ENCODE measurements at regions not wholly inside any gene's neighbourhood (a gene's known extent, or its start where the extent isn't known, plus 50 kb on each side); places are given as distances from the start of the nearest gene placed in this dataset.

DNA sequence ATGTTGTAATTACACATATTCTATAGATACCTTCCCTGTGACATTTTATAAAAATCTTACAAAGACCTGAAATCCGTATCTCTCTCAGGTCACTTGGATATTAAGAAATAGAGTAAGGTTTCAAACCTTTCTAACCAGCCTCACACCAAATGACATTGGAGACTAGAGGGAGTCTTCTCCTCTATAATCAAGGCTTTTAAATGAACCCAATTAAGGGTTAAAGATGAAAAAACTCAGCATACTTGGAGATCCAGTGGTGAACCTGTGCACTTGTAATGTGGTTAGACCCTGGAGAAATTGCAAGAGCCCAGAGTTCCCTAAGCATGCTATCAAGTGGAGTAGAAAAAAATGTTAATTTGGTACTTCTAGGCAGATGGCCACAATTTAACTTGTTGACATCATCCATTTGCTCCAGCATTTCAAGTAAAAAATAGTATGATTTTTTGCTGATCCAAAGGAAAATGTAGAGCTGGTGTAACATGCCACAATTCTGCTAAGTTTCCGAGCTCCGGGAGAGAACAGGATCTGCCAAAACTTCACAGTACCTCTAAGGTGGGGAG is 554.1 kb upstream of the MIR17HG start:
- no peak for ATAC-seq (replicated peaks in 1 of 2)
- H3K27me3 Mint-ChIP-seq (ENCODE audit: low read depth) = no peaks in the 10 kb centered on the region
- H3K4me1 Mint-ChIP-seq (ENCODE audit: low read depth) = no peaks in the 10 kb centered on the region
- no peak overlapping the region for H3K4me3 Mint-ChIP-seq
- no peak for DNase-seq
- H3K27ac Mint-ChIP-seq = no peak overlapping the region
- H3K9me3 Mint-ChIP-seq = peaks cover 0 to 2% of the 10 kb centered on the region in 2 donors
- no peaks in the 10 kb centered on the region for H3K36me3 Mint-ChIP-seq (ENCODE audit: insufficient read depth in 2 of 2)

- no peak overlapping the region for H3K27ac Mint-ChIP-seq
- H3K36me3 Mint-ChIP-seq (ENCODE audit: insufficient read depth in 2 of 2) = no peaks in the 10 kb centered on the region
- ATAC-seq (replicated peaks in 1 of 2) = no peak
These were observed 551.0 kb upstream of the MIR17HG start for GRCh38 chr13:90796474-90796873.

GRCh38 chr13:90797335-90797734 is 550.2 kb upstream of the MIR17HG start:
- Mint-ChIP-seq H3K36me3 (ENCODE audit: insufficient read depth in 2 of 2) (no peaks in the 10 kb centered on the region), H3K4me1 (ENCODE audit: low read depth) (no peaks in the 10 kb centered on the region), H3K9me3 (peaks cover 0 to 2% of the 10 kb centered on the region in 2 donors), H3K27me3 (ENCODE audit: low read depth) (no peaks in the 10 kb centered on the region), H3K4me3 (no peak overlapping the region), H3K27ac (no peak overlapping the region)
- ATAC-seq (replicated peaks in 1 of 2) (no peak), DNase-seq (no peak)

More at GRCh38 chr13:90796474-90796873, 551.0 kb upstream of the MIR17HG start:
- Mint-ChIP-seq H3K4me3 (no peak overlapping the region), H3K9me3 (peaks cover 0 to 2% of the 10 kb centered on the region in 2 donors), H3K27me3 (ENCODE audit: low read depth) (no peaks in the 10 kb centered on the region), H3K4me1 (ENCODE audit: low read depth) (no peaks in the 10 kb centered on the region)
- DNase-seq = no peak

DNA sequence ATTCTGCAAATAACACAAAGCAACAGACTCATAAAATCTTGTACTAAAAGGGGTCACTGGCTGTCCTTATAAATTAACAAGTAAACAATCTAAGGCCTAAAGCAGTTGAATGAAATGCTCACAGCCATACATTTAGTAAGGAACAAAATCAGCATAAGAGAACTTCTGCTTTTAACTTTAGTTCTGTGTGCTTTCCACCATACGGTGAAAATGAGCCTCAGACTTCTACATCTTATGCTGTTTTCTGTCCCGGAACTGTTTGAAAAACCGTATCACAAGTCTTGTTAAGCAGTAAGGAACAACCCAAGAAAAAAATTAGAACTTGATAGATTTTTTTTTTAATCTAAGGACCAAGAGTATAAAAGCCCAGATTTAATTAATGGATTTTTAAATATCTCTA is 549.1 kb upstream of the MIR17HG start:
- ATAC-seq (replicated peaks in 1 of 2) (no peak), DNase-seq (no peak)
- H3K4me3 Mint-ChIP-seq = no peak overlapping the region
- no peak overlapping the region for H3K27ac Mint-ChIP-seq
- H3K4me1 Mint-ChIP-seq (ENCODE audit: low read depth) = no peaks in the 10 kb centered on the region
- peaks cover under 1 to 2% of the 10 kb centered on the region in 2 donors for H3K9me3 Mint-ChIP-seq
- no peaks in the 10 kb centered on the region for H3K27me3 Mint-ChIP-seq (ENCODE audit: low read depth)
- no peaks in the 10 kb centered on the region for H3K36me3 Mint-ChIP-seq (ENCODE audit: insufficient read depth in 2 of 2)

GRCh38 chr13:90800082-90800746 is 547.3 kb upstream of the MIR17HG start:
- no peak for ATAC-seq (replicated peaks in 1 of 2)
- H3K36me3 Mint-ChIP-seq (ENCODE audit: insufficient read depth in 2 of 2) = no peaks in the 10 kb centered on the region
- no peaks in the 10 kb centered on the region for H3K27me3 Mint-ChIP-seq (ENCODE audit: low read depth)
- H3K4me3 Mint-ChIP-seq = no peak overlapping the region
- no peak overlapping the region for H3K27ac Mint-ChIP-seq
- DNase-seq = no peak
- peaks cover 3 to 5% of the 10 kb centered on the region in 2 donors for H3K9me3 Mint-ChIP-seq
- H3K4me1 Mint-ChIP-seq (ENCODE audit: low read depth) = no peaks in the 10 kb centered on the region

GRCh38 chr13:90801621-90802020 is 545.9 kb upstream of the MIR17HG start:
- Mint-ChIP-seq H3K36me3 (ENCODE audit: insufficient read depth in 2 of 2) (no peaks in the 10 kb centered on the region), H3K27me3 (ENCODE audit: low read depth) (no peaks in the 10 kb centered on the region), H3K4me3 (no peak overlapping the region), H3K27ac (no peak overlapping the region), H3K4me1 (ENCODE audit: low read depth) (no peaks in the 10 kb centered on the region), H3K9me3 (peaks cover 3 to 5% of the 10 kb centered on the region in 2 donors)
- DNase-seq (no peak), ATAC-seq (replicated peaks in 1 of 2) (no peak)

DNA sequence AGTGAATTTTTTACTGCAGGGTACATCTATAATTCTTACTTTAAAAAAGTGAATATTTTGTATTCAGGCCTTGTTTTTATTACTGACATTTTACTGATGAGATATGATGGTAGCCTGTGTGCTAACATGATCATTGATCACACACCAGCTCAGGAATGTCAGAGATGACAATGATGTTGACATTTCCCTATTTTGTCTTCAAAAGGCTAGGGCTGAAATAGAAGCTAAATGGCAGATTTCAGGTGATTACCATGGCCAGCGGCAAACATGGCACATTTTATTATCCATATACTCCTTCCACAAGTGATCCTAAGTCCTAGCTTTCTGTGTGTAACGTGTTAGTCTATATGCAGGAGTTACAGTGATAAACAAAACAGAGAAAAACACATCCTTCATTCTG is 544.3 kb upstream of the MIR17HG start:
- Mint-ChIP-seq H3K4me1 (ENCODE audit: low read depth) (no peaks in the 10 kb centered on the region), H3K36me3 (ENCODE audit: insufficient read depth in 2 of 2) (no peaks in the 10 kb centered on the region), H3K27ac (no peak overlapping the region), H3K9me3 (peaks cover 3 to 6% of the 10 kb centered on the region in 2 donors), H3K27me3 (ENCODE audit: low read depth) (no peaks in the 10 kb centered on the region), H3K4me3 (no peak overlapping the region)
- ATAC-seq (replicated peaks in 1 of 2) = no peak
- no peak for DNase-seq

- DNase-seq (no peak), ATAC-seq (replicated peaks in 1 of 2) (no peak)
- Mint-ChIP-seq H3K27ac (no peak overlapping the region), H3K9me3 (peaks cover 3 to 6% of the 10 kb centered on the region in 2 donors), H3K4me3 (no peak overlapping the region), H3K36me3 (ENCODE audit: insufficient read depth in 2 of 2) (no peaks in the 10 kb centered on the region), H3K4me1 (ENCODE audit: low read depth) (no peaks in the 10 kb centered on the region), H3K27me3 (ENCODE audit: low read depth) (no peaks in the 10 kb centered on the region)
These were observed 541.4 kb upstream of the MIR17HG start for GRCh38 chr13:90806016-90806615.

DNA sequence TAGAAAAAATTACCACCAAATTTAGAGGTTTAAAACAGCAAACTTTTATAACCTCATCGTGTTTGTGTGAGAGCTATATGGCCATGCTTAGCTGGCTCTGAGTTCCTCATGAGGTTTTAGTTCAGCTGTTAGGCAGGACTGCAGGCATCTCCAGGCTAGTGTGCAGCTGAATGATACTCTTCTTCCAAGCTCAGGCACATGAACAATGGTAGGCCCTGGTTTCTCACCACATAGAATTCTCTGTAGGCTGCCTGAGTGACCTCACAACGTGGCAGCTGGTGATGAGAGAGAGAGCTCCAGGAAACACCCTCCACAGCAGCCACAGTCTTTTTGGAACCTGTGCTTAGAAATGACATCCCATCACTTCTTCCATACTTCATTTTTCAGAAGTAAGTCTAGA is 540.6 kb upstream of the MIR17HG start:
- DNase-seq (no peak), ATAC-seq (replicated peaks in 1 of 2) (no peak)
- Mint-ChIP-seq H3K27ac (no peak overlapping the region), H3K9me3 (peaks cover 3 to 6% of the 10 kb centered on the region in 2 donors), H3K4me1 (ENCODE audit: low read depth) (no peaks in the 10 kb centered on the region), H3K36me3 (ENCODE audit: insufficient read depth in 2 of 2) (no peaks in the 10 kb centered on the region), H3K4me3 (no peak overlapping the region), H3K27me3 (ENCODE audit: low read depth) (no peaks in the 10 kb centered on the region)

DNA sequence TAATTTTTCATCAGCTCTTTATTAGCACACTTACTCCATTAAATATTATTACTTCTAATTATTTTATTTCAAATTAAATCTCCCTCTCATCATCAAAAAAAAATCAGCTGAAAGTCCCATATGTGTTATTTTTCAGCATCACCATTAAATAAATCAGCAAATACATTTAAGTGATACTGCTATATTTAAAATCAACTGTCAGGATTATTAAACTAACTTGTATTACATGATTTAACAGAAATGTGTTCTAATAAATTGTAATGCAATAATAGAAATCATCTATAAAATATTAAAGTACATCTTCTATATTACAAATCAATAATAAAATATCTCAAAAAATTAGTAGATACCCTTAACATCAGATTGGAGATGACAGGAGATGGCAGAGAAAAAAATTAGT is 538.6 kb upstream of the MIR17HG start:
- no peak for ATAC-seq (replicated peaks in 1 of 2)
- DNase-seq = no peak
- no peaks in the 10 kb centered on the region for H3K27me3 Mint-ChIP-seq (ENCODE audit: low read depth)
- H3K4me1 Mint-ChIP-seq (ENCODE audit: low read depth) = no peaks in the 10 kb centered on the region
- no peak overlapping the region for H3K27ac Mint-ChIP-seq
- no peak overlapping the region for H3K4me3 Mint-ChIP-seq
- H3K9me3 Mint-ChIP-seq = peaks cover 0 to 6% of the 10 kb centered on the region in 2 donors
- no peaks in the 10 kb centered on the region for H3K36me3 Mint-ChIP-seq (ENCODE audit: insufficient read depth in 2 of 2)

GRCh38 chr13:90824032-90824431 is 523.5 kb upstream of the MIR17HG start:
- no peak overlapping the region for H3K27ac Mint-ChIP-seq
- no peaks in the 10 kb centered on the region for H3K4me1 Mint-ChIP-seq (ENCODE audit: low read depth)
- H3K27me3 Mint-ChIP-seq (ENCODE audit: low read depth) = no peaks in the 10 kb centered on the region
- DNase-seq (no peak), ATAC-seq (replicated peaks in 1 of 2) (no peak)
- H3K9me3 Mint-ChIP-seq = peaks cover 3 to 8% of the 10 kb centered on the region in 2 donors
- no peaks in the 10 kb centered on the region for H3K36me3 Mint-ChIP-seq (ENCODE audit: insufficient read depth in 2 of 2)
- no peak overlapping the region for H3K4me3 Mint-ChIP-seq

GRCh38 chr13:90826688-90827087 is 520.8 kb upstream of the MIR17HG start:
- ATAC-seq (replicated peaks in 1 of 2) (no peak), DNase-seq (no peak)
- no peaks in the 10 kb centered on the region for H3K4me1 Mint-ChIP-seq (ENCODE audit: low read depth)
- peaks cover 3 to 8% of the 10 kb centered on the region in 2 donors for H3K9me3 Mint-ChIP-seq
- no peak overlapping the region for H3K27ac Mint-ChIP-seq
- no peaks in the 10 kb centered on the region for H3K36me3 Mint-ChIP-seq (ENCODE audit: insufficient read depth in 2 of 2)
- no peak overlapping the region for H3K4me3 Mint-ChIP-seq
- no peaks in the 10 kb centered on the region for H3K27me3 Mint-ChIP-seq (ENCODE audit: low read depth)

DNA sequence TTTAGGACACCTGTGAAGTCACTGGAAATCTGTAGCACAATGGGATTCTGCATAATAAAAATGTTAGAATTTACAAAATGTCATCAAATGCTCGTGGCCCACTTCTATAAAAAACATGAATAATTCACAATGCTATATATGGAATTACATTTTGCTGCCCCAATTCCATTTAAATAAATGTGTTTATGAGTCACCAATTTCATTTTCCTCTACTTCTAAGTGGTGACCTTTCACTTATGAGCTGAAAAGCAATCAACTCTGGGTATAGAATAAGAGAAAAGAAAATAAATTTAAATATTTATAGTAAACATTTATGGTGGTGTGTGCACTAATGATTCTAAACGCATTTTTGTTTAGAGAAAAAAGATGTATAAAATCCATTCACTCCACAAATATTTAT is 516.7 kb upstream of the MIR17HG start:
- DNase-seq (no peak), ATAC-seq (replicated peaks in 1 of 2) (no peak)
- Mint-ChIP-seq H3K4me3 (no peak overlapping the region), H3K27me3 (ENCODE audit: low read depth) (no peaks in the 10 kb centered on the region), H3K27ac (no peak overlapping the region), H3K4me1 (ENCODE audit: low read depth) (no peaks in the 10 kb centered on the region), H3K36me3 (ENCODE audit: insufficient read depth in 2 of 2) (no peaks in the 10 kb centered on the region), H3K9me3 (peaks cover 1 to 3% of the 10 kb centered on the region in 2 donors)

GRCh38 chr13:90833951-90834350 is 513.5 kb upstream of the MIR17HG start:
- H3K4me1 Mint-ChIP-seq (ENCODE audit: low read depth) = no peaks in the 10 kb centered on the region
- H3K9me3 Mint-ChIP-seq = peaks cover 6% of the 10 kb centered on the region in 2 donors
- H3K36me3 Mint-ChIP-seq (ENCODE audit: insufficient read depth in 2 of 2) = no peaks in the 10 kb centered on the region
- H3K27me3 Mint-ChIP-seq (ENCODE audit: low read depth) = no peaks in the 10 kb centered on the region
- H3K4me3 Mint-ChIP-seq = no peak overlapping the region
- DNase-seq (no peak), ATAC-seq (replicated peaks in 1 of 2) (no peak)
- H3K27ac Mint-ChIP-seq = no peak overlapping the region
